GM18870 (cell line): ENCODE measurements at regions not wholly inside any gene's neighbourhood (a gene's known extent, or its start where the extent isn't known, plus 50 kb on each side); places are given as distances from the start of the nearest gene placed in this dataset.
"Not testable (repeated sequence)": the region's sequence is repeated elsewhere in the genome, so short reads cannot be mapped to it uniquely, and the experiment has no call there.

Source experiments
- ATAC-seq: cut with Tn5 transposase; IDR thresholded peaks from one replicate; pipeline ENCODE4 v1.9.1; 2021; ENCODE audit warnings: moderate library complexity; ENCODE audit not compliant: unreplicated experiment

DNA sequence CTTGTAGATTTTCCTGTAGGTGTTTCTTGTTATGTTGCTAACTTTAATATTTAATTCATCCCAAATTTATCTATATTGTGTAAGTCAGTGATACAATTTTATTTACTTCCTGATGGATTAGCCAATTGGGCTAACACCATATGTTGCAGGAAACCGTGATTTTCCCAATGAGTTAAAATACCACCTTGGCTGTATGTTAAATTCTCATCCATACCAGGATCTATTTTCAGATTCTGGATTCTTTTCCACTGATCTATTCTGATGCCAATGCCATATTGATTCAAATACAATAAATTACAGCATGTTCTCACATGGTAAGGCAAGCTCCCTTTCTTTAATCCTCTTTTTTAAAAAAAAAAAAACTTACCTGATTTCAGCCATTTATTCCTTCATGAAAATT lies 85.8 kb upstream of the DNAJC10 start:
- ATAC-seq, result no peak

DNA sequence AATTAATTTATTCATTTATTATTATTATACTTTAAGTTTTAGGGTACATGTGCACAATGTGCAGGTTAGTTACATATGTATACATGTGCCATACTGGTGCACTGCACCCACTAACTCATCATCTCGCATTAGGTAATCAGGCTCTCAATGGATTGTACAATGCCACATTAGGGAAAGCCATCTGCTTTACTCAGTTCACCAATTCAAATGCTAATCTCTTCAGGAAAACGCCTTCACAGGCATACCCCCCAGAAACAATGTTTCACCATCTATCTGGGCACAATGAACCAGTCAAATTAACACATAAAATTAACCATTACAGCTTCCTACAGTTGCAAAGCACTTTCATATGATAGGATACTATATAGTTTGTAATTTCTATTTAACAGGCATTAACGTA lies 84.8 kb upstream of the DNAJC10 start:
- no peak for ATAC-seq

DNA sequence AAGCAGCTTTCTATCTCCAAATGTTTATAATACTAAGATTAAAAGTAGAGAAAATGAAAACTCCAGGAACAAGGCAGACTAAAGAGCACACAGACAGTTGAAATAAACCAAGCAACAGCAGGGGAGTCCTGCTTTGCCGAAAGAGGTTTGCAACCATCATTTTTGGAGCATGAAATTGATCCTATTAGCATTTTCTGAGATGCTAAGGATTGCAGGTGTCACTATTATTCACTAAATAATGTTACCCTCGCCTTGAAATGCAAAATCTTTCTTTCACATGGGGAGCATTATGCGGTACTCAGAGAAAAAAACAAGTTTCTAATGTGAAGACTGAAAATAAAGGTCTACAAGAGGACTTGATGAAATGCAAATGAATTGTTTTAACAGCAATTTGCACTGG lies 81.7 kb upstream of the DNAJC10 start:
- ATAC-seq, result no peak

DNA sequence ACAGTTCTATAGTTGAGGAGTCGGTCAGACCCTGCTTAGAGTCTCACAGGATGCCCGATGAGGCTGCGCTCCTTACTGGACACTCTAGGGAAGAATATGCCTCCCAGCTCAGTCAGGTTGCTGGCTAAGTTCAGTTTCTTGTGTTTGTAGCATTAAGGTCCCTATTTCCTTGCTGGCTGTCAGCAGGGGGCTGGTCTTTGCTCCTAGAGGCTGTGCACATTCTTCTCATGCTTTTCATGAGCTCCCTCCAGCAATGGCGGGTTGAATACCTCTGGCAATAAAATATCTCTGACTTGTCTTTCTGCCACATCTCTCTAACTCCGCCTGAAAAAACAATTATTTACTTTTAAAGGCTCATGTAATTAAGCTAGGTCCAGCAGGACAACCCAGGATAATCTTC lies 79.4 kb upstream of the DNAJC10 start:
- no peak for ATAC-seq

DNA sequence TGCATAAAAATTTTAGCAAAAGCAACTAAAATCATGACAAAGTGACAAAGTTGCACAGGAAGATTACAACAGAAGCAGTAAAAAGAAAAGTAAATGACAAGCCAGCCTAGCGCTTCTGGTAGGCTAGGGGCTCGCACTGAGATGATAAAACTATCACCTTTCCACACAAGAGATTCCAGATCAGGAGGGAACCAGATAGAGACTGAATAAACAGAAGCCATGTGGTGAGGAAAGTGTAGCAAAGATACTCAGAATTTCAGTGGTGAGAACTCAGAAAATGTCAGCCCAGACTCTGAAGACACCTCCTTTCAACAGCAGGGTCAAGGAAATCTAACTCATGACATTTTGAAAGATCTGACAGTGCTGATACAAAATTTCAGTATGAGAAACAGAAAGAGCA lies 77.4 kb upstream of the DNAJC10 start:
- ATAC-seq, result no peak

DNA sequence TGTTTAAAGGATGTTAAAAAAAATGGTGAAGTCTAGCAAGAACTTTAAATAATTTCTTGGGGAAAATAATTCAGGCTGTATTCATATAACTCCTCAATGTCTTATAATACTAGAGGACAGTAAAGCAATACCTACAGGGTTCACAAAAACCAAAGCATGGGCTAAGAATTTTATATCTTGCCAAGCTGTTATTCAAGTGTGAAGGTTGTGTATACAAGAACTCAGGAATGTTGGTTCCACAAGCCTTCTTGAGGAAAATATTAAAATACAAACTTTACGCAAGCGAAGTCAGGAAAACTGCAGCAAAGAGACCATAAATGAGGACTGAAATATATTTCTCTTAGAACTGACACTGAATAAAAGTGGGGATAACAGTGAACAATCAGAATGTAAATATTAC lies 76.1 kb upstream of the DNAJC10 start:
- no peak for ATAC-seq

DNA sequence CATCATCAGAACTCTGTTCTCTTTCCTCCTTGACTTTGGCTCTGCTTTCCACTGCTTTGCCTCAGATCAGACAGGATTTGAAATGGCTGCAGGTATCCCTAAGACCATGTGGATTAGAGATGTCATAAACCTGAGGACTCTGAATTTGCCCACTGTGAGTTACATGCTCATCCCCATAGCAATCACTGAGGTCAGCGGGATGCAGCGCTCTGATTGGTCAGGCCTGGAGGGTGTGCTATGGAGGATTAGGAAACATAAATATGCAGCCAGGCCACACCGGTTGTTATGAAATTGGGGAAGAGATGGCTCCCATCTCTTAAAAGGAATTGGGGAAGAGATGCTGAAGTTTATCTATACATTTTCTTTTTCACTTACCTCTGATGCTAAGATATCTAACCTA lies 73.7 kb upstream of the DNAJC10 start:
- peak; percentile 99 for ATAC-seq

DNA sequence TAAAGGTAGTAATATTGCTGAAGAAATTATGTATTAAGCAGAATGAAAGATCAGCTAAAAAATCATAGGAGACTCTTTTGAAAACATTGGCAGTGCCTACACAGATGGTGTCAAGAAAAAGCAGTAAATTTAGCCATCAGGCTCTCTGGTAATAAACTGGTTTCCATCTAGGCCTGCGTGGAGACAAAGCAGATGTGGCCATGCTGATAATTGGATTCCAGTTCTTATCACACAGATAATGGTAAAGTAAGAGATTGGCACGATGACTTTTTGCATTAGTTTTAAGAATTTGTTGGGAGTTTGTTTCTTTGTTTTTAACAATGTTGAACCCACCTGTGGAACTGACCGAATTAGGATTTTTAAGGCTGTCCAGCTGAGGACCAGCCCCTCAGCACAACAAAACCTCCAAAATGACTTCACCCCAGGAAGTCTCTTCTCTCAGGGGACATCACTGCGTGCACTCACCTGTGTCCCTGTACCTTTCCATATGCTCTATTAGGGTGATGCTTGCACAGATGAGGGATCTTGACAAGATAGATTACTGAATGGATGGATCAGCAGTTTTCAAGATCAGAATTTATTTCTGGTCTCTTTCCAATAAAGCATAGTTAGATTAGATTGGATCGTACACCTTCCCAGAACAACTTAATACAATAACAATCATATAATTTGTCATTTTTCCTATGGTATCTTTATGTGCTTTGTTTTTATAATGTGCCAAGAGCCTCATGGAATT lies 69.1 kb upstream of the DNAJC10 start:
- no peak for ATAC-seq

DNA sequence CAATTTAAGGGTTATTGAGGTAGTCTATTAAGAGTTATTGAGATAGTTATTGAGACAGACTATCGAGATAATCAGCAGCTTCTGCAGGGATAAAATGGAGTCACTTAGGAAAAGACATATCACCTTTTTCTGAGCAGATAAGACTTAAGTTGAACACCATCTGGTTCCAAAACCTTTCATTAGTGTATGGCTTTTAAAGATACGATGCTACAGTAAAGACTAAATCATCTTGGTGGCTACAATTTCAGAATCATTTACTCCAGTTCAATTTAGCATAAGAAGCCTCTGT lies 68.6 kb upstream of the DNAJC10 start:
- ATAC-seq, result no peak

DNA sequence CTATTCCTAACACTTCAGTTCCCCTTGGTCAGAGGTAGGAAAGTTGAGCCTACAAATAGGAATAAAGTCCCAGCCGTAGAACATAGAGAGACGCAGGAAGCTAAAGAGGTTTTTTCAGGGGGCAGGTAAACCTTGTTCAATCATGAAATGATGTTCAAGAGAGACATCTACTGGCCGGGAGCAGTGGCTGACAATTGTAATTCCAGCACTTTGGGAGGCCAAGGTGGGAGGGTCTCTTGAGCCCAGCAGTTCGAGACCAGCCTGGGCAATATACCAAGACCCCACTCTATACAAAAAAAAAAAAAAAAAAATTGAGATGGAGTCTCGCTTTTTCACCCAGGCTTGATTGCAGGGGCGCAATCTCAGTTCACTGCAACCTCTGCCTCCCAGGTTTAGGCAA lies 66.7 kb upstream of the DNAJC10 start:
- ATAC-seq, result no peak

DNA sequence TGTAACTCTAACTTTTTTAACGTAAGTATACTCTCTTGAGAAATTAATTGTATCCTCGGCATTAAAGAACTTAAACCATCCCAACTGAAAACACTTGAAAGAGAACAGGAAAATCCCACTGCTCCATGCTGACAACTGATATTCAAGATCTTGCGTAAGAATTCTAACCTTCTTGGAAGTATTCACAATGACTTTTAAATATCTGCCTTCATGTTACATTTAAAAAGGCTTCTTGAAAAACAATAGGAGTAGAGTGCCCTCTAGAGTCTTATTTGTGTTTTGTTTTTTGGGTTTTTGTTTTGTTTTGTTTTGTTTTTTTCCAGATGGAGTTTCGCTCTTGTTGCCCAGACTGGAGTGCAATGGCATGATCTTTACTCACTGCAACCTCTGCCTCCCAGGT lies 65.4 kb upstream of the DNAJC10 start:
- peak; percentile 49 for ATAC-seq

DNA sequence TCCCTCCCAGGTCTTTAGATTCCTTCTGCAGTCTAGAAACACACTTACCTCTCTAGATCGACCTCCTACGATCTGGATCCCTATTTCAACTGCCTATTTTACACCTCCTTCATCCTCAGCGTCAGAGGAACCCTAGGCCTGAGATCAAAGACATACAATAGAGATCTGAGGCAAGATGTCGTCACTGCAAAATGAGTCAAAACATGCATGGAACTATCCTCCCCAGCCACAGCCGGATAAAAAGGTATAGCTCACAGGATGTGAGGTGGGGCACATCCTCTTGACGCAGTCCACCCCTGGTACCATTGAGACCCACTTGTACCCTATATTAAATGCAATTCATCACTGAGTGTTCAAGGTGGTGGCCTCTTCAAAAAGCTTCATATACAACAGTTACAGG lies 63.7 kb upstream of the DNAJC10 start:
- no peak for ATAC-seq

DNA sequence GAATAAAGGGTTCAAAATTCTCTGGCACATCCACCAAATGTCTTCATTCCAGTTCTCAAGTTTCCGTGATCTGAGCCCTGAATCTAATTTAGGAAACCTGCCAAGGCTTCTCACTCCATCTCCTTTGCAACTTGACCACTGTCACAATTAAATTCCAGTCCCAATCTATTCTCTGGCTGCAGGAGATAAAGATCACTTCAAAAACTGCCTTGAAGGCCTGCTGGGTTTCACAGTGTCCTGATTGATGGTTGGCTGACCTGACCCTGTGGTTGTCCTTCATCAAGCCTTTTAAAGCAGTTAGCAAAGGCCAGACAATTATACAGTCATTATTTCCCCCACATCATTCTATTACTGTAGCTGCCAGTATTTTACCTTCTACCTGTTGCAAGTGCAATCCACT lies 60.3 kb upstream of the DNAJC10 start:
- no peak for ATAC-seq

DNA sequence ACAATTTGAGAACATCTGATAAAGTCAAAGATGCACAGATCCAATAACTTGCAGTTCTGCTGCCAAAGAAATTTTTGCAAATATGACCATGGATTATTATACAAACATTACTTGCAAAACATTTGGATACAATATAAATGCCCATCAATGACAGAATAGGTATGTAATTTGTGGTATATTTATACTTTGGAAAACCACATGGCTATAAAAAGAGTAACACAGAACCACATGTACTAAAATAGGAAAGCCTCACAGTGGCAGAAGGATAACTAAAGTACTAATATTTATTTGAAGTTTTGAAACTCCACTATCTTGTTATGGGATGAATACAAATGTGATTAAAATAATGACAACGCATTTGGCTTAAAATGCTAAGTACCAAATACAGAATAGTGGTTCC lies 51.8 kb upstream of the DNAJC10 start:
- ATAC-seq, result no peak

DNA sequence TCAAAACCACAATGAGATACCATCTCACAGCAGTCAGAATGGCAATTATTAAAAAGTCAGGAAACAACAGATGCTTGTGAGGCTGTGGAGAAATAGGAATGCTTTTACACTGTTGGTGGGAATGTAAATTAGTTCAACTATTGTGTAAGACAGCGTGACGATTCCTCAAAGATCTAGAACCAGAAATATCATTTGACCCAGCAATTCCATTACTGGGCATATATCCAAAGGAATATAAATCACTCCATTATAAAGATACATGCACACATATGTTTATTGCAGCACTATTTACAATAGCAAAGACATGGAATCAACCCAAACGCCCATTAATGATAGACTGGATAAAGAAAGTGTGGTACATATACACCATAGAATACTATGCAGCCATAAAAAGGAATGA lies 50.6 kb upstream of the DNAJC10 start:
- not testable (repeated sequence) for ATAC-seq
